ENCODE measurements at regions not wholly inside any gene's neighbourhood (a gene's known extent, or its start where the extent isn't known, plus 50 kb on each side); places are given as distances from the start of the nearest gene placed in this dataset.
A peak's percentile ranks its signal among the peaks of the same experiment; 100 is the strongest.

- no peak for TF ChIP-seq CTCF (IDR thresholded peaks at IDR 0.05; ENCODE audit: control insufficient read depth, extremely low read depth, insufficient read depth)
- H3K4me3 ChIP-seq (ENCODE audit: low read depth, low read length), result no peak overlapping the region
- no peak for DNase-seq (ENCODE audit: low read depth)
These were observed 104.7 kb upstream of the BCOR start for GRCh38 chrX:40202456-40202855.

DNA sequence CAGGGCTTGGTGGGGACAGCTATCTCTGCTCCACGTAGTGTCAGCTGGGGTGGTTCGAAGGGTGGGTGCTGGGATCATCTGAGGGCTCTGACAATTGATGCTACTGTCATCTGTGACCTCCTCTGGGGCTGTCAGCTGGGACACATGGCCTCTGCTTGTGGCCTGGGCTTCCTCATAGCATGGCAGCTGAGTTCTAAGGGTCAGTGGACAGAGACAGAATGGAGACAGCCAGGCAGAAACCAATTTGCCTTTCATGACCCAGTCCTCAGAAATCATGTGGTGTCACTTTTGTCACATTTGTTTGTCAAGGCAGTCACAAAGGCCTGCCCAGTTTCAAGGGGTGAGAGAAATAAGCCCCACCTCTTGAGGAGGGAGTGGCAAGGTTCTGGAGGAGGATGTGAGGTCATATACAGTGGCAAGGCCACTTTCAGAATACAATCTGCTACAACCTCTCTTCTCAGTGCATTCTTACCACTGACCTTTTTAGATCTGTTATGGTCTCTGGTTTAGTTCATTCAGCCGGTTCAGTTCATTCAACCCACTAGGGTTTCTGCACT is 103.6 kb upstream of the BCOR start:
- no peak overlapping the region for H3K4me3 ChIP-seq (ENCODE audit: low read depth, low read length)
- TF ChIP-seq CTCF (IDR thresholded peaks at IDR 0.05; ENCODE audit: control insufficient read depth, extremely low read depth, insufficient read depth), result no peak

DNA sequence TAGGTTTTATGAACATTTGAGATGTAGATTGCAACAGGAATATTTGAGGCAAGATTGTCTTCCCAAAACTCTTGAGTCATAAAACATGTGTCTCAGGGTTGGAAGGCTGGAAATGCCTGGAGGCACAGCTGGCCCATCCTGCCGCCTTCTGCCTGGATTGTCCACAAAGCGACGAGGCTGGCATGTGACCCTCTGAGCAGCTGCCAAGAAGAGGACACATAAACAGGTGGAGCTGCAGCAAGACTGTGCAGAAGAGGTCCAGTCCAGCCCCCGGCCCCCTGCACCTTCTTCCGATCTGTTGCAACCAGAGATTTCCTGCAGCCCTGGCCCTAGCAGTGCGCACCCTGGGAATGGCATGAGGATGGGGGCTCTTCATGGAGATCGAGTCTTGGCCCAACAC is 101.9 kb upstream of the BCOR start:
- H3K4me3 ChIP-seq (ENCODE audit: low read depth, low read length), result no peak overlapping the region
- TF ChIP-seq CTCF (IDR thresholded peaks at IDR 0.05; ENCODE audit: control insufficient read depth, extremely low read depth, insufficient read depth), result no peak
- peak; percentile 22 for DNase-seq (ENCODE audit: low read depth)

More for the DNA sequence above, 103.6 kb upstream of the BCOR start:
- no peak for DNase-seq (ENCODE audit: low read depth)

- no peak overlapping the region for H3K4me3 ChIP-seq (ENCODE audit: low read depth, low read length)
- no peak for DNase-seq (ENCODE audit: low read depth)
- TF ChIP-seq CTCF (IDR thresholded peaks at IDR 0.05; ENCODE audit: control insufficient read depth, extremely low read depth, insufficient read depth), result no peak
These were observed 99.3 kb upstream of the BCOR start for GRCh38 chrX:40197071-40197470.

DNA sequence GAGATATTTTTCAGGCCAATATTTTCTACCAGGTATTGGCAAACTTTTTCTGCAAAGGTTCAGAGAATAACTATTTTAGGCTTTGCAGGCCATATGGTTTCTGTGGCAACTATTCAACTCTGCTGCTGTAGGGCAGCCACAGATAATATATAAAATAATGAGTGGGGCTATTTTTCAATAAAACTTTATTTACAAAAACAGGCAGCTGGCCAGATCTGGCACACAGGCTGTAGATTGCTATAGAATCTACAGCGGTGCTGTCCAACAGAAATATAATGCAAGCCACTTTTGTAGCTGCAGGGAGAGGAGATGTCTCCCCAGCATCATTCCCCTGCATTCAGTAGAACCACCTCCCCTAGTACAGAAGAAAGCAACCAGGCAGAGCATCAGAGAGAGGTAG is 97.6 kb upstream of the BCOR start:
- TF ChIP-seq CTCF (IDR thresholded peaks at IDR 0.05; ENCODE audit: control insufficient read depth, extremely low read depth, insufficient read depth), result no peak
- H3K4me3 ChIP-seq (ENCODE audit: low read depth, low read length), result no peak overlapping the region
- no peak for DNase-seq (ENCODE audit: low read depth)

DNA sequence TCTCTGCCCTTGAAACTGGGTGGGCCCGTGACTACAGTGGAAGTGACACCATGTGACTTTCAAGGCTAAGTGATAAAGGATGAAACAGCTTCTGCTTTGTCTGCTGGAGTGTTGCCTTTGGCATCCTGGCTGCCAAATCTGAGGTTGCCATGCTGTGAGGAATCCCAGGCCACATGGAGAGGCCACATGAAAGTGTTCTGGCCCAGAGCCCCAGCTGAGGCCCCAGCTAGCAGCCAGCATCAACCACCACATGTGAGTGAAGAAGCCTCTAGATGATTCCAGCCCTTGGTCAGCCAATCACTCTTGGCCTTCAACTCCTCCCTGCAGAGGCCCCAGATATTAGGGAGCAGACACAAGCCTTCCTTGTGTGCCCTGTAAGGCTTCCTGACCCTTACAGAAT is 94.4 kb upstream of the BCOR start:
- no peak for TF ChIP-seq CTCF (IDR thresholded peaks at IDR 0.05; ENCODE audit: control insufficient read depth, extremely low read depth, insufficient read depth)
- no peak for DNase-seq (ENCODE audit: low read depth)
- H3K4me3 ChIP-seq (ENCODE audit: low read depth, low read length), result no peak overlapping the region

DNA sequence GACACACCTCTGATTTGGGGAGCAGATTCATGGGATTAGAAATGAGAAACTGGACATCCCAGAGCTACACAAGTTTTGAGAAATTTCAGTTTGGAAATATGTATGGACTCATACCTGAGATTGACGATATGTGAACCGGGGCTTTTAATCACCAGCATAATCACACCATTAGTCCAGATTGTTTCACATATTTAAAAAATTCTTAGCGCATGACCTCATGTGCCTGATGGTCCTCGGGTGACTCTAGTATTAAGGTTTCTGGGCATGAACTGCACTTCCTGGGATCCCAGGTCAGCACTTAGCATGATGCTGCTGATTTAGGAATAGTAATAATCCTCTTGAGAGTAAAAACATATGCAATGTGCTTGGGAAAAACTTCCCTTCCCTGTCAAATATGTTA is 91.9 kb upstream of the BCOR start:
- H3K4me3 ChIP-seq (ENCODE audit: low read depth, low read length), result no peak overlapping the region
- no peak for TF ChIP-seq CTCF (IDR thresholded peaks at IDR 0.05; ENCODE audit: control insufficient read depth, extremely low read depth, insufficient read depth)
- no peak for DNase-seq (ENCODE audit: low read depth)
